GM18951 (cell line): ENCODE measurements at regions not wholly inside any gene's neighbourhood (a gene's known extent, or its start where the extent isn't known, plus 50 kb on each side); places are given as distances from the start of the nearest gene placed in this dataset.

Experiments used
- POLR2A ChIP-seq: IDR thresholded peaks from 4 replicates; pipeline ENCODE4 v1.6.1; 2011; ENCODE audit warnings: mild to moderate bottlenecking; ENCODE audit not compliant: insufficient read length, insufficient read depth; ENCODE audit errors: extremely low read depth
- in situ Hi-C: fragments of 300-500 bp; cut with MboI; formaldehyde crosslinking; loops from one replicate; pipeline ENCODE4 v1.12.0; 2022; ENCODE audit warnings: low sequenced_read_pairs, mixed read lengths, inconsistent platforms; ENCODE audit not compliant: unreplicated experiment

DNA sequence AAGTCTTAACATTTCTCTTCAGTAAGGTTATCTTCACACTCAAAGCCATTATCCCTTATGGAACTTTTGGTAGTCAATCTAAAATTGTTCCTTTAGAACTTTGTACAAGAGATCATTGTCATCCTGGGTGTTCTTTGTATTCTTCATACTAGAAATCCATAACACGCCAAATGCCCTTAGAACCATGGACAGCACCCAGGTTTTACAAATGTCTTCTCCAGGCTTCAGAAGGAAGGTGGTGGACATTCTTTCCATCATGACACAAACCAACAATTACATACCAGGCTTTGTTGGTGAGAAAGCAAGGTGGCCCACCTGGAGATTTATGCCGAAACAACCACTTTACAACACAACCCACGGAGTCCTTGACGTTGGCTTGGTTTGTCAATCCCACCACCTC is 365.6 kb upstream of the TBX3 start:
- in situ Hi-C loops, result no loop called here
- no peak for TF ChIP-seq POLR2A

- in situ Hi-C loops, result no loop called here
These were observed 362.8 kb upstream of the TBX3 start for GRCh38 chr12:115046805-115047204.

GRCh38 chr12:115044073-115044472 is 360.1 kb upstream of the TBX3 start:
- no peak for TF ChIP-seq POLR2A
- in situ Hi-C loops, result no loop called here

More at GRCh38 chr12:115046805-115047204, 362.8 kb upstream of the TBX3 start:
- TF ChIP-seq POLR2A, result no peak

DNA sequence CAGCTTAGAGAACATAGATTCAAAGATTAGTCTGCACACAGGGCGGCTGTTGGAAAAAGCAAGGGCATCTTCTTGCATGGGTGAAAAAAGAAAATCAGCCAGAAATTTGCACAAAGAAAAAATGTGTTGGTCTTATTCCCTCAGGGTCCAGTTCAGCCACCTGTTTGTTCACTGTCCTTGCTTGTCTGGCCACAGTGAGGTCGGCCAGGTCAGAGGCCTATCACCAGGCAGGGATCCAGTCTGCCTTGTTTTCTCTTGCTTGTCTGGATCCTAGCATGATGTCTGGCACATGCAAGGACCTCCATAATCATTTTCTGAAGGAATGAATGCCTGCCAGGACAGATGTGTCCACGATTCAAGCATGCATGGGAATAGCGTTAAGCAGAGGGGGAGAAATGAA is 359.1 kb upstream of the TBX3 start:
- TF ChIP-seq POLR2A, result no peak
- in situ Hi-C loops, result no loop called here

GRCh38 chr12:115042341-115042740 is 358.4 kb upstream of the TBX3 start:
- TF ChIP-seq POLR2A, result no peak
- in situ Hi-C loops, result no loop called here

GRCh38 chr12:115037830-115038229 is 353.9 kb upstream of the TBX3 start:
- no peak for TF ChIP-seq POLR2A
- in situ Hi-C loops, result no loop called here

GRCh38 chr12:115035535-115036107 is 351.6 kb upstream of the TBX3 start:
- TF ChIP-seq POLR2A, result no peak
- in situ Hi-C loops, result no loop called here

DNA sequence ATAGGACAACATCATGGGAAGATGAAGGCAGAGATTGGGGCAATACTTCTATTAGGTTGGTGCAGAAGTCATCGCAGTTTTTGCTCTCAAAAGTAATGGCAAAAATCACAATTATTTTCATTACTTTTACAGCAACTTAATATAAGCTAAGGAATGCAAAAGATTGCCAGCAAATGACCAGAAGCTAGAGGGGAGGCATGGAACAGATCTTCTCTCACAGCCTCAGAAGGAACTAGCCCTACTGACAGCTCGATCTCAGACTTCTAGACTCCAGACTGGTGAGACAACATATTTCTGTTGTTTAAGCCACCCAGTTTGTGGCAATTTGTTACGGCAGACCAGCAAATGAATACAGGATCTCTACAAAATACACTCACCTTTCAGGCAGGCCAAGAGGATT is 348.5 kb upstream of the TBX3 start:
- in situ Hi-C loops, result no loop called here
- TF ChIP-seq POLR2A, result no peak

DNA sequence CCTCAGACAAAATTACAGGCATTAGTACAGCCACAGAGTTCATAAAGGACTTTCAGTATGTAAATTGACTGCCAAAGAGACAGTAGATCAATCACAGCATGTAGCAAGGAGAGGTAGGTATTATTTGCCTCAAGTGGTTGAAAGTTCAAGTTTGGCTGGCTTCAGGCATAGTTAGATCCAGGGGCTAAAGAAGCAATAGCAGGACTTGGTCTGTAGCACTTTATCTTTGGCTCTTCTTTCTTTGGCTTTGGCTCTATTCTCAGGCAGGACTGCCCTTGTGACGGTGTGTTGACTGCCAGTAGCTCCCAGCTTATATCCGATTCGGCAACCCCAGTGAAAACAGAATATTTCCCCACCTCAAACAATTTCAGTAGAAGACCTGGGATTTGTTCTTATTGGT is 346.0 kb upstream of the TBX3 start:
- TF ChIP-seq POLR2A, result no peak
- in situ Hi-C loops, result no loop called here

DNA sequence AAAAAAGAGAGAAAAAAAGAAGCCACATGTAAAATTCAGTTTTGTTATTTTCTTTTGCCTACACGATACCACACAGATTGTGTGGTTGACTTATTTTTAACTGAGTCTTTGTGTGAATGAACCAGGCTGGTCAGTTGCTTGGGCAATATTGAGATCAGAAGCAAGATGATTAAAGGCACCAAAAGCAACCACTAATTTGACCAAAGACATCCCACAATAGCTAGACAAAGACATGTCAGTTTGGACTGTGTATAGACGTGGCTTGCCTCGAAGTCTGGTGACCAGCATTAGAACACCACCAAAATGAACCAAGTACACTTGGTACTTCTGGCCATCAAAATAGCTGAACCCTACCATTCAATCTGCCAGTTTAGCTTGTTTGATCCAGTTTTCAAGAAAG is 340.6 kb upstream of the TBX3 start:
- in situ Hi-C loops, result no loop called here
- no peak for TF ChIP-seq POLR2A

DNA sequence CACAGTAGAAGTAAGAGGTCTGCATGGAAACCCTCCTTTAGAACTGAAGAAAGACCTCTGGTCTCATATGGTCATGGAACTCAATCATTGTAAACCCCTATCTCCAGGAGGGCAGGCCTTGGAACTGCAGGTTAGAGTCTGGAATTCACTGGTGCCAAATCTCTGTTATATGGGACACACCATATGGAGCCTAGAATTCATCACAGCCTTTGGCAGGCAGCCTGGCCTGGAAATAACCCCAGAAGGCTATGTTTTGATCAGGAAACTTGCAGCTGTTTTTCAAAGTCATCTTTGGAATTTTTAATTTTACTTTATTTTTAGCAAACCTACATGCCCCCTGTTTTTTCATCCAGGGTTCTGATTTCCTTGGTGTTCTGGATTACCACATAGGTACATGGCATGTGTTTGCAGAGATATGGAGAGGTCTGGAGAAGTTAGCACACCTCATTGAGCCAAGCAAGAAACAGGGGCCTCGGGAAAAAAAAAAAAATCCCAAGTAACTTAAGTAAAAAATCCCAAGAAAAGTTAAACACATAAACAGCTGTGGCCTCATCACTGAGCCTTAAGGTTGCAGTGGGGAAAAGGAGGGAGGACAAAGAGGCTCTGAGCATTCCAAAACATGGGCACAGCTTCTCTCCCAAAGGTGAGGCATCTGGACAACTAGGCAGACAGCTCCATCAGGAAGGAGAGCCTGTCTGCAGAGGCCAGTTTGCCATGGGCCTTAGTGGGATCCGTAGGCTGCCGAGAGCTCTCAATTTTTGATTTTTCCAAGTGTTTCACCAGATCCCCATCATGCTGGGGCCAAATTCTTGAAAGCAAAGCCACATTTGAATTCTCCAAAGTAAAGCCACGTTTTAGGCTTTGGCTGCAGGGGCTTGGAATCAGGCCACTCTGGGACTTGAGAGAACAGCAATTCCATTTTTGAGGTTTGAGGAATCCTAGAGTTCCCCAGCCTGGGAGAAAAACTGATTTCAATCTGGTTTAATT is 339.6 kb upstream of the TBX3 start:
- in situ Hi-C loops, result no loop called here
- no peak for TF ChIP-seq POLR2A

- in situ Hi-C loops, result no loop called here
- TF ChIP-seq POLR2A, result no peak
These were observed 336.1 kb upstream of the TBX3 start for GRCh38 chr12:115020091-115020490.

DNA sequence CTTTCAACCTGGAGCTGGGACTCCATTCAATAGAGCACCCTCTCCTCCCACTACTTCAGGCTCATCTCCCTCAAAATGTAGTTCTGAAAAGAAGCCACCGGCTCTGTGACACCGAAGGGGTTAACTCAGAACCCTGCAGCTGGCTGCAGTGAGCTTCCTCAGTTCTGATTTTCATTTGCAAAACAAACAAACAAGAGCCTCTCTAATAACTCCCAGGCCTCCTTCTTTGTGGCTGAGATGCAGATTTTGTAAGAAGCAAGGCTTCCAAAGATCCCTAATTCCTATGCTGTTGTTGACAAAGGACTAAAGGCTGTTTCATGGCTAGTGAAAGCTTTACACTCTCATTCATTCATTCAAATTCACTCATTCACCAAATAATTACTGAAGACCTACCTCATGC is 333.4 kb upstream of the TBX3 start:
- no peak for TF ChIP-seq POLR2A

More for the DNA sequence above, 333.4 kb upstream of the TBX3 start:
- in situ Hi-C loops, result no loop called here
